ENCODE measurements at regions not wholly inside any gene's neighbourhood (a gene's known extent, or its start where the extent isn't known, plus 50 kb on each side); places are given as distances from the start of the nearest gene placed in this dataset.
A peak's percentile ranks its signal among the peaks of the same experiment; 100 is the strongest.
"Not testable (repeated sequence)": the region's sequence is repeated elsewhere in the genome, so short reads cannot be mapped to it uniquely, and the experiment has no call there.

- Histone ChIP-seq H3K9me3 (peaks cover 0 to 3% (median 0%) of the 10 kb centered on the region in 4 donors), H3K36me3 (no peaks in the 10 kb centered on the region), H3K27ac (no peak overlapping the region), H3K4me3 (no peak overlapping the region), H3K27me3 (no peaks in the 10 kb centered on the region), H3K4me1 (no peaks in the 10 kb centered on the region)
- peak in 1 of 2 donors; percentile 24 for ATAC-seq (ENCODE audit: low FRiP score in 2 of 2)
- DNase-seq = peak in 1 of 2 donors; percentile 48
- whole genome bisulfite sequencing, 2 donors = 84 to 93% methylated on average over 5 to 10 of the region's 10 CpGs
- no peak for TF ChIP-seq EP300 (IDR thresholded peaks at IDR 0.05)
- TF ChIP-seq POLR2AphosphoS5 (IDR thresholded peaks at IDR 0.05) = no peak
- TF ChIP-seq POLR2A (IDR thresholded peaks at IDR 0.05) = no peak
- TF ChIP-seq CTCF (IDR thresholded peaks at IDR 0.05) = no peak
Observed at GRCh38 chr5:3155717-3156116, 404.2 kb upstream of the IRX2 start.

DNA sequence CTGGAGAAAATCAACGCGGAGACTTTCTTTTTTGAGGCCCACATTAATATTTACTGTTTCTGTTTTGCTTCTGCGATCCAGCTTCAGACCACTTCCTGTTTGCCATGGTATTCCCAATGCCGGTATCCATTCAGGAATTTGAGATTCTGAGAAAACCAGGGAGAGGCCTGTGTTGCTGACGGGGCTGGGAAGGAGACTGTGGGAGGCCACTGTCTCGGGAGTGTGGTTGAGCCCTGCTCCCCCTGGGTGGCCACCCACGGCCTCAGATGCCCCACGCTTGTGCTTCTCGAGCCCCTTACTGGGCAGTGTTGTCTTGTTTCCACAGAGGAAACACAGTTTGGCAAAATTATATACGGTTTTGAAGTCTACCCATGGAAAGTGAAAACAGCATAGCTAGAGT is 403.6 kb upstream of the IRX2 start:
- TF ChIP-seq POLR2A (IDR thresholded peaks at IDR 0.05) = no peak
- no peak for TF ChIP-seq EP300 (IDR thresholded peaks at IDR 0.05)
- no peak for TF ChIP-seq POLR2AphosphoS5 (IDR thresholded peaks at IDR 0.05)
- no peak for TF ChIP-seq CTCF (IDR thresholded peaks at IDR 0.05)
- no peaks in the 10 kb centered on the region for H3K36me3 ChIP-seq
- H3K27ac ChIP-seq = no peak overlapping the region
- no peaks in the 10 kb centered on the region for H3K4me1 ChIP-seq
- H3K27me3 ChIP-seq = no peaks in the 10 kb centered on the region
- ATAC-seq (ENCODE audit: low FRiP score in 2 of 2) (no peak), DNase-seq (no peak)
- H3K9me3 ChIP-seq = peaks cover 0 to 3% (median 0%) of the 10 kb centered on the region in 4 donors
- no peak overlapping the region for H3K4me3 ChIP-seq
- 54 to 58% methylated on average over 10 of the region's 10 CpGs for WGBS, 2 donors

DNA sequence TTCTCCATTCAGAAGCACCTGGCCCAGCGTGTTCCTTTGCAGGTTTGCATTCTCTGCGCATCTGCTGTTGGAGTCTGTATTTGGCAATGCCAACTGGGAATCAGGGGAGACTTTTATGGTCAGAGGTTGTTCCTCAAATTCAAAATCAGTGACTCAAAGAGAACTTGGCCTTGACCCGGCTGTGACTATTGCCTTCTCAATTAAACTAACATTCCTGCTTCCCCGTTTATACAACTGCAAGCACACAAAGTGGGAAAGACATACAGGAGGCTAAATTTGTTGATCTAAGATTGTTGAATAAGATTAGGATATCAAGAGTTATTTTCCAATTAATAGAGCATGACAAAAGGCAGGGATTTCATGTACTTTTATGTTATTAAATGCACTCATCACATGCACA is 402.4 kb upstream of the IRX2 start:
- Histone ChIP-seq H3K4me3 (no peak overlapping the region), H3K4me1 (no peaks in the 10 kb centered on the region), H3K36me3 (no peaks in the 10 kb centered on the region), H3K27ac (no peak overlapping the region), H3K27me3 (no peaks in the 10 kb centered on the region), H3K9me3 (peaks cover 0 to 3% (median 0%) of the 10 kb centered on the region in 4 donors)
- WGBS, 2 donors = 49 to 57% methylated on average over 3 to 4 of the region's 4 CpGs
- ATAC-seq (ENCODE audit: low FRiP score in 2 of 2) (no peak), DNase-seq (no peak)
- TF ChIP-seq CTCF (IDR thresholded peaks at IDR 0.05) (no peak), POLR2A (IDR thresholded peaks at IDR 0.05) (no peak)

GRCh38 chr5:3153226-3153858 is 401.9 kb upstream of the IRX2 start:
- no peak for ATAC-seq (ENCODE audit: low FRiP score in 2 of 2)
- no peak for DNase-seq
- no peak overlapping the region for H3K27ac ChIP-seq
- 28 to 30% methylated on average over 9 to 10 of the region's 10 CpGs for WGBS, 2 donors
- H3K36me3 ChIP-seq = no peaks in the 10 kb centered on the region
- no peaks in the 10 kb centered on the region for H3K27me3 ChIP-seq
- no peak for TF ChIP-seq CTCF (IDR thresholded peaks at IDR 0.05)
- TF ChIP-seq POLR2A (IDR thresholded peaks at IDR 0.05) = no peak
- TF ChIP-seq EP300 (IDR thresholded peaks at IDR 0.05) = no peak
- TF ChIP-seq POLR2AphosphoS5 (IDR thresholded peaks at IDR 0.05) = no peak
- no peaks in the 10 kb centered on the region for H3K4me1 ChIP-seq
- H3K4me3 ChIP-seq = no peak overlapping the region
- peaks cover 0 to 3% (median 0%) of the 10 kb centered on the region in 4 donors for H3K9me3 ChIP-seq

DNA sequence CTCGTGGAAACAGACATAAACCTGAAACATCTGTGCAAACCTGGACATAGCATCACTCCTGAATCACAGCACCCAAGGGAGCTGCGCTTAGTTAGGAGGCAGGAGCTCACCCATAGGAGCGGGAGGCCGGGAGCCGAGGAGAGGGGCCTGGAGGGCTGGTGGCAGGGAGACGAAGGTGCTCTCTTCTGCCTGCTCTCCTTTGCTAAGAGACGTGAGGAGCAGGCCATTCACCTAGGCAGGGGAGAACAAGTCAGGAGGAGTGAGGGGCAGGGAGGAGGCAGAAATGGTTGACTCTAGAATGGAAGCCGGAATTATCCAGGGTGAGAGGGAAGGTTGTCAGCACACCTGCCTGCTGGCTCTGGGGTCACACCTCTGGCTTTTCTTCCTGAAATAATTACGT is 398.4 kb upstream of the IRX2 start:
- Histone ChIP-seq H3K4me1 (no peaks in the 10 kb centered on the region), H3K27ac (no peak overlapping the region), H3K9me3 (peaks cover 0 to 3% (median 0%) of the 10 kb centered on the region in 4 donors), H3K27me3 (no peaks in the 10 kb centered on the region), H3K4me3 (no peak overlapping the region), H3K36me3 (no peaks in the 10 kb centered on the region)
- ATAC-seq (ENCODE audit: low FRiP score in 2 of 2) (no peak), DNase-seq (no peak)
- WGBS, 2 donors = 82 to 84% methylated on average over 9 of the region's 9 CpGs
- TF ChIP-seq POLR2A (IDR thresholded peaks at IDR 0.05) (no peak), CTCF (IDR thresholded peaks at IDR 0.05) (no peak), POLR2AphosphoS5 (IDR thresholded peaks at IDR 0.05) (no peak), EP300 (IDR thresholded peaks at IDR 0.05) (no peak)

DNA sequence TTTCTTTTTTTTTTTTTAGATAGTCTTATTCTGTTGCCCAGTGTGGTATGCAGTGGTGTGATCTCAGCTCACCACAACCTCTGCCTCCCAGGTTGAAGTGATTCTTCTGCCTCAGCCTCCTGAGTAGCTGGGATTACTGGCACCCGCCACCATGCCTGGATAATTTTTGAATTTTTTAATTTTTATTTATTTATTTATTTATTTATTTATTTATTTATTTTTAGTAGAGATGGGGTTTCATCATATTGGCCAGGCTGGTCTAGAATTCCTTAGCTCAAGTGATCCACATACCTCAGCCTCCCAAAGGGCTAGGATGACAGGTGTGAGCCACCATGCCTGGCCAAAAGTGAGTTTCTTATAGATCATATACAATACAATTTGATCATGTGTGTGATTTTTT is 395.9 kb upstream of the IRX2 start:
- ATAC-seq (ENCODE audit: low FRiP score in 2 of 2); H3K4me3 ChIP-seq; H3K9me3 ChIP-seq; H3K27ac ChIP-seq; H3K36me3 ChIP-seq; DNase-seq; H3K27me3 ChIP-seq; H3K4me1 ChIP-seq: not testable (repeated sequence)
- WGBS, 2 donors = 92 to 94% methylated on average over 1 of the region's 1 CpG
